ENCODE measurements at regions not wholly inside any gene's neighbourhood (a gene's known extent, or its start where the extent isn't known, plus 50 kb on each side); places are given as distances from the start of the nearest gene placed in this dataset.

- Histone ChIP-seq H3K27ac (ENCODE audit: low read depth, low read length) (no peak overlapping the region), H3K27me3 (ENCODE audit: insufficient read depth, low read length) (peaks cover 33% of the 10 kb centered on the region), H3K4me1 (ENCODE audit: control insufficient read depth, insufficient read depth, low read length, unreplicated experiment) (no peaks in the 10 kb centered on the region), H3K79me2 (ENCODE audit: control insufficient read depth, insufficient read depth, low read length, unreplicated experiment) (no peaks in the 10 kb centered on the region), H2AFZ (ENCODE audit: low read length, unreplicated experiment) (no peak overlapping the region), H3K36me3 (ENCODE audit: insufficient read depth, low read length) (no peaks in the 10 kb centered on the region), H3K4me3 (ENCODE audit: low read depth, low read length) (no peak overlapping the region)
Measured at GRCh38 chr11:32176223-32176934, 85.5 kb downstream of the RCN1 start.

- no peaks in the 10 kb centered on the region for H3K36me3 ChIP-seq (ENCODE audit: insufficient read depth, low read length)
- no peak overlapping the region for H2AFZ ChIP-seq (ENCODE audit: low read length, unreplicated experiment)
- H3K79me2 ChIP-seq (ENCODE audit: control insufficient read depth, insufficient read depth, low read length, unreplicated experiment), result no peaks in the 10 kb centered on the region
- H3K4me3 ChIP-seq (ENCODE audit: low read depth, low read length), result no peak overlapping the region
- H3K27me3 ChIP-seq (ENCODE audit: insufficient read depth, low read length), result peaks cover 56% of the 10 kb centered on the region
- H3K4me1 ChIP-seq (ENCODE audit: control insufficient read depth, insufficient read depth, low read length, unreplicated experiment), result no peaks in the 10 kb centered on the region
- no peak overlapping the region for H3K27ac ChIP-seq (ENCODE audit: low read depth, low read length)
Measured at GRCh38 chr11:32178692-32179091, 87.8 kb downstream of the RCN1 start.

- Histone ChIP-seq H3K27me3 (ENCODE audit: insufficient read depth, low read length) (peaks cover 92% of the 10 kb centered on the region), H2AFZ (ENCODE audit: low read length, unreplicated experiment) (no peak overlapping the region), H3K4me3 (ENCODE audit: low read depth, low read length) (no peak overlapping the region), H3K36me3 (ENCODE audit: insufficient read depth, low read length) (no peaks in the 10 kb centered on the region), H3K27ac (ENCODE audit: low read depth, low read length) (no peak overlapping the region), H3K4me1 (ENCODE audit: control insufficient read depth, insufficient read depth, low read length, unreplicated experiment) (no peaks in the 10 kb centered on the region), H3K79me2 (ENCODE audit: control insufficient read depth, insufficient read depth, low read length, unreplicated experiment) (no peaks in the 10 kb centered on the region)
Measured at GRCh38 chr11:32183512-32183911, 92.6 kb downstream of the RCN1 start.

GRCh38 chr11:32184041-32184722, 93.3 kb downstream of the RCN1 start:
- Histone ChIP-seq H3K4me1 (ENCODE audit: control insufficient read depth, insufficient read depth, low read length, unreplicated experiment) (no peaks in the 10 kb centered on the region), H2AFZ (ENCODE audit: low read length, unreplicated experiment) (no peak overlapping the region), H3K27ac (ENCODE audit: low read depth, low read length) (no peak overlapping the region), H3K4me3 (ENCODE audit: low read depth, low read length) (no peak overlapping the region), H3K79me2 (ENCODE audit: control insufficient read depth, insufficient read depth, low read length, unreplicated experiment) (no peaks in the 10 kb centered on the region), H3K27me3 (ENCODE audit: insufficient read depth, low read length) (peaks cover 93% of the 10 kb centered on the region), H3K36me3 (ENCODE audit: insufficient read depth, low read length) (no peaks in the 10 kb centered on the region)

- H3K27ac ChIP-seq (ENCODE audit: low read depth, low read length), result no peak overlapping the region
- H3K4me1 ChIP-seq (ENCODE audit: control insufficient read depth, insufficient read depth, low read length, unreplicated experiment), result no peaks in the 10 kb centered on the region
- no peak overlapping the region for H2AFZ ChIP-seq (ENCODE audit: low read length, unreplicated experiment)
- peaks cover 97% of the 10 kb centered on the region for H3K27me3 ChIP-seq (ENCODE audit: insufficient read depth, low read length)
- H3K4me3 ChIP-seq (ENCODE audit: low read depth, low read length), result no peak overlapping the region
- no peaks in the 10 kb centered on the region for H3K36me3 ChIP-seq (ENCODE audit: insufficient read depth, low read length)
- no peaks in the 10 kb centered on the region for H3K79me2 ChIP-seq (ENCODE audit: control insufficient read depth, insufficient read depth, low read length, unreplicated experiment)
Measured at GRCh38 chr11:32184723-32185376, 94.0 kb downstream of the RCN1 start.

GRCh38 chr11:32186118-32186517, 95.2 kb downstream of the RCN1 start:
- Histone ChIP-seq H3K79me2 (ENCODE audit: control insufficient read depth, insufficient read depth, low read length, unreplicated experiment) (no peaks in the 10 kb centered on the region), H2AFZ (ENCODE audit: low read length, unreplicated experiment) (no peak overlapping the region), H3K36me3 (ENCODE audit: insufficient read depth, low read length) (no peaks in the 10 kb centered on the region), H3K4me1 (ENCODE audit: control insufficient read depth, insufficient read depth, low read length, unreplicated experiment) (no peaks in the 10 kb centered on the region), H3K27ac (ENCODE audit: low read depth, low read length) (no peak overlapping the region), H3K4me3 (ENCODE audit: low read depth, low read length) (no peak overlapping the region), H3K27me3 (ENCODE audit: insufficient read depth, low read length) (peaks cover 94% of the 10 kb centered on the region)

GRCh38 chr11:32187111-32187510, 96.2 kb downstream of the RCN1 start:
- no peaks in the 10 kb centered on the region for H3K4me1 ChIP-seq (ENCODE audit: control insufficient read depth, insufficient read depth, low read length, unreplicated experiment)
- H3K27ac ChIP-seq (ENCODE audit: low read depth, low read length), result no peak overlapping the region
- H3K27me3 ChIP-seq (ENCODE audit: insufficient read depth, low read length), result peaks cover 95% of the 10 kb centered on the region
- no peak overlapping the region for H2AFZ ChIP-seq (ENCODE audit: low read length, unreplicated experiment)
- H3K4me3 ChIP-seq (ENCODE audit: low read depth, low read length), result no peak overlapping the region
- no peaks in the 10 kb centered on the region for H3K36me3 ChIP-seq (ENCODE audit: insufficient read depth, low read length)
- H3K79me2 ChIP-seq (ENCODE audit: control insufficient read depth, insufficient read depth, low read length, unreplicated experiment), result no peaks in the 10 kb centered on the region

GRCh38 chr11:32188785-32189184, 97.9 kb downstream of the RCN1 start:
- peaks cover 95% of the 10 kb centered on the region for H3K27me3 ChIP-seq (ENCODE audit: insufficient read depth, low read length)
- no peak overlapping the region for H3K27ac ChIP-seq (ENCODE audit: low read depth, low read length)
- H3K36me3 ChIP-seq (ENCODE audit: insufficient read depth, low read length), result no peaks in the 10 kb centered on the region
- no peak overlapping the region for H2AFZ ChIP-seq (ENCODE audit: low read length, unreplicated experiment)
- no peaks in the 10 kb centered on the region for H3K79me2 ChIP-seq (ENCODE audit: control insufficient read depth, insufficient read depth, low read length, unreplicated experiment)
- no peak overlapping the region for H3K4me3 ChIP-seq (ENCODE audit: low read depth, low read length)
- no peaks in the 10 kb centered on the region for H3K4me1 ChIP-seq (ENCODE audit: control insufficient read depth, insufficient read depth, low read length, unreplicated experiment)

- no peaks in the 10 kb centered on the region for H3K4me1 ChIP-seq (ENCODE audit: control insufficient read depth, insufficient read depth, low read length, unreplicated experiment)
- no peaks in the 10 kb centered on the region for H3K79me2 ChIP-seq (ENCODE audit: control insufficient read depth, insufficient read depth, low read length, unreplicated experiment)
- H3K27me3 ChIP-seq (ENCODE audit: insufficient read depth, low read length), result peaks cover 97% of the 10 kb centered on the region
- no peaks in the 10 kb centered on the region for H3K36me3 ChIP-seq (ENCODE audit: insufficient read depth, low read length)
- no peak overlapping the region for H2AFZ ChIP-seq (ENCODE audit: low read length, unreplicated experiment)
- no peak overlapping the region for H3K27ac ChIP-seq (ENCODE audit: low read depth, low read length)
- no peak overlapping the region for H3K4me3 ChIP-seq (ENCODE audit: low read depth, low read length)
Measured at GRCh38 chr11:32196137-32196536, 105.3 kb downstream of the RCN1 start.

GRCh38 chr11:32198053-32198452, 107.2 kb downstream of the RCN1 start:
- H2AFZ ChIP-seq (ENCODE audit: low read length, unreplicated experiment), result no peak overlapping the region
- H3K27ac ChIP-seq (ENCODE audit: low read depth, low read length), result no peak overlapping the region
- H3K36me3 ChIP-seq (ENCODE audit: insufficient read depth, low read length), result no peaks in the 10 kb centered on the region
- H3K27me3 ChIP-seq (ENCODE audit: insufficient read depth, low read length), result peaks cover 82% of the 10 kb centered on the region
- H3K4me3 ChIP-seq (ENCODE audit: low read depth, low read length), result no peak overlapping the region
- H3K4me1 ChIP-seq (ENCODE audit: control insufficient read depth, insufficient read depth, low read length, unreplicated experiment), result no peaks in the 10 kb centered on the region
- H3K79me2 ChIP-seq (ENCODE audit: control insufficient read depth, insufficient read depth, low read length, unreplicated experiment), result no peaks in the 10 kb centered on the region
